H1 (cell line): ENCODE measurements at regions not wholly inside any gene's neighbourhood (a gene's known extent, or its start where the extent isn't known, plus 50 kb on each side); places are given as distances from the start of the nearest gene placed in this dataset.

Source experiments
- CTCF ChIA-PET: fragments of 300-600 bp; sonication (Branson Sonifier 250); formaldehyde crosslinking; loops from one replicate; lab custom pipeline; 2021; ENCODE audit not compliant: partially characterized antibody; lab: Charles Lee
- POLR2A ChIA-PET: fragments of 300-600 bp; sonication (Branson Sonifier 250); formaldehyde crosslinking; loops from one replicate; lab custom pipeline; 2021; ENCODE audit warnings: inconsistent platforms; ENCODE audit not compliant: partially characterized antibody; lab: Charles Lee
- DNase-seq, 2 experiments: peaks; one replicate each; pipeline versions ENCODE4 v3.0.0 to v3.0.0-alpha.2; 2010 to 2022; ENCODE audit warnings: low spot score in 2 of 2, low read depth in 1 of 2, mixed read lengths in 1 of 2
- FAIRE-seq: peaks from 2 replicates; lab custom pipeline; 2011; peaks lifted over from hg19 to GRCh38; lab: Jason Lieb, UNC
- H2AFZ ChIP-seq: 2 replicates; pipeline ENCODE4 v1.8.1; 2012; ENCODE audit warnings: low read length, inconsistent platforms
- H2AK5ac ChIP-seq: 2 replicates; pipeline ENCODE4 v1.6.1; 2013; ENCODE audit warnings: low read depth, low read length
- H2BK120ac ChIP-seq: replicated peaks from 2 replicates; pipeline ENCODE3; 2013; ENCODE audit warnings: low read depth, low read length, inconsistent platforms
- H2BK12ac ChIP-seq: 2 replicates; pipeline ENCODE4 v1.6.1; 2013; ENCODE audit warnings: low read depth, low read length
- H2BK15ac ChIP-seq: 2 replicates; pipeline ENCODE4 v1.6.1; 2013; ENCODE audit warnings: low read length
- H2BK20ac ChIP-seq: 2 replicates; pipeline ENCODE4 v1.6.1; 2013; ENCODE audit warnings: low read length
- H2BK5ac ChIP-seq: 2 replicates; pipeline ENCODE4 v1.6.1; 2013; ENCODE audit warnings: low read depth, low read length
- H3K14ac ChIP-seq: 2 replicates; pipeline ENCODE4 v1.6.1; 2013; ENCODE audit warnings: inconsistent platforms; ENCODE audit not compliant: insufficient read length
- H3K18ac ChIP-seq: 2 replicates; pipeline ENCODE4 v1.6.1; 2013; ENCODE audit warnings: low read length; ENCODE audit errors: extremely low read depth
- H3K23ac ChIP-seq: 2 replicates; pipeline ENCODE4 v1.6.1; 2013; ENCODE audit warnings: inconsistent platforms; ENCODE audit not compliant: insufficient read length
- H3K23me2 ChIP-seq: 2 replicates; pipeline ENCODE4 v1.6.1; 2013; ENCODE audit warnings: low read depth, low read length
- H3K27ac ChIP-seq: 2 replicates; pipeline ENCODE4 v1.6.1; 2011; ENCODE audit warnings: low read depth, low read length, inconsistent platforms
- H3K27me3 ChIP-seq, 4 experiments: replicated peaks in 1 of 4; 1 replicate in 1 of 4; 2 replicates in 3 of 4; pipeline versions ENCODE4 v1.6.1 to v1.8.1; 2011 to 2013; ENCODE audit warnings: low read length in 3 of 4, mild to moderate bottlenecking in 3 of 4, inconsistent platforms in 2 of 4, mixed read lengths in 2 of 4, moderate library complexity in 1 of 4; ENCODE audit not compliant: control insufficient read depth in 3 of 4, insufficient read depth in 3 of 4; ENCODE audit errors: extremely low read depth in 1 of 4
- H3K36me3 ChIP-seq, 4 experiments: 2 replicates each; pipeline versions ENCODE4 v1.6.1 to v1.8.1; 2011 to 2013; ENCODE audit warnings: mild to moderate bottlenecking in 4 of 4, low read length in 3 of 4, moderate library complexity in 2 of 4, control low read depth in 1 of 4, inconsistent platforms in 1 of 4; ENCODE audit not compliant: insufficient read depth in 4 of 4, control insufficient read depth in 2 of 4
- H3K4ac ChIP-seq: replicated peaks from 2 replicates; pipeline ENCODE3; 2013; ENCODE audit warnings: low read length, low read depth, mixed read lengths, inconsistent platforms; ENCODE audit not compliant: insufficient read length
- H3K4me1 ChIP-seq, 4 experiments: replicated peaks in 1 of 4; 1 replicate in 1 of 4; 2 replicates in 3 of 4; pipeline versions ENCODE4 v1.6.1 to v1.8.1; 2011 to 2013; ENCODE audit warnings: low read length in 3 of 4, inconsistent platforms in 2 of 4, mixed read lengths in 1 of 4; ENCODE audit not compliant: insufficient read depth in 4 of 4, control insufficient read depth in 3 of 4
- H3K4me2 ChIP-seq, 2 experiments: 2 replicates each; pipeline versions ENCODE4 v1.6.1 to v1.8.1; 2011 to 2013; ENCODE audit warnings: low read depth in 2 of 2, low read length in 2 of 2, control low read depth in 1 of 2, inconsistent platforms in 1 of 2, mild to moderate bottlenecking in 1 of 2; ENCODE audit not compliant: insufficient read depth in 1 of 2
- H3K4me3 ChIP-seq, 4 experiments: fragments of 200-600, 300-600 bp in 1 of 4; sonication (generic), shearing (Covaris generic), sonication (Bioruptor Twin) in 1 of 4; 2 replicates each; pipeline versions ENCODE4 v1.5.1 to v1.8.1; 2011 to 2016; ENCODE audit warnings: low read length in 4 of 4, low read depth in 3 of 4, control low read depth in 2 of 4, inconsistent platforms in 2 of 4, mild to moderate bottlenecking in 2 of 4, mixed read lengths in 1 of 4, moderate library complexity in 1 of 4; ENCODE audit not compliant: insufficient read depth in 2 of 4; ENCODE audit errors: extremely low read depth in 1 of 4
- H3K56ac ChIP-seq: replicated peaks from 2 replicates; pipeline ENCODE3; 2013; ENCODE audit warnings: low read depth, mild to moderate bottlenecking, mixed read lengths, low read length, inconsistent platforms; ENCODE audit not compliant: insufficient read length
- H3K79me1 ChIP-seq: 2 replicates; pipeline ENCODE4 v1.6.1; 2013; ENCODE audit warnings: low read depth, low read length, control low read depth
- H3K79me2 ChIP-seq, 2 experiments: 2 replicates each; pipeline versions ENCODE4 v1.6.1 to v1.8.1; 2012 to 2013; ENCODE audit warnings: low read length in 2 of 2, mild to moderate bottlenecking in 2 of 2, inconsistent platforms in 1 of 2; ENCODE audit not compliant: insufficient read depth in 2 of 2, control insufficient read depth in 1 of 2
- H3K9ac ChIP-seq, 4 experiments: replicated peaks in 1 of 4; 1 replicate in 1 of 4; 2 replicates in 3 of 4; pipeline versions ENCODE4 v1.6.1 to v1.8.1; 2011 to 2013; ENCODE audit warnings: low read depth in 3 of 4, low read length in 3 of 4, control low read depth in 2 of 4, mild to moderate bottlenecking in 2 of 4, moderate library complexity in 2 of 4, inconsistent platforms in 1 of 4; ENCODE audit errors: extremely low read depth in 1 of 4
- H3K9me3 ChIP-seq, 2 experiments: 2 replicates each; pipeline versions ENCODE4 v1.6.1 to v1.8.1; 2012 to 2013; ENCODE audit warnings: mild to moderate bottlenecking in 2 of 2, moderate library complexity in 2 of 2, control low read depth in 1 of 2, inconsistent platforms in 1 of 2, low read depth in 1 of 2, low read length in 1 of 2, mixed read lengths in 1 of 2; ENCODE audit not compliant: insufficient read depth in 2 of 2
- H4K20me1 ChIP-seq, 2 experiments: replicated peaks in 1 of 2; 2 replicates each; pipeline versions ENCODE3 to v1.8.1; 2011 to 2013; ENCODE audit warnings: inconsistent platforms in 2 of 2, low read length in 2 of 2, mild to moderate bottlenecking in 1 of 2; ENCODE audit not compliant: insufficient read depth in 2 of 2, control insufficient read depth in 1 of 2
- H4K5ac ChIP-seq: 2 replicates; pipeline ENCODE4 v1.6.1; 2013; ENCODE audit warnings: low read length, low read depth, mixed read lengths, inconsistent platforms; ENCODE audit not compliant: insufficient read length
- H4K8ac ChIP-seq: 2 replicates; pipeline ENCODE4 v1.8.0; 2013; ENCODE audit warnings: mild to moderate bottlenecking, moderate library complexity, low read length, inconsistent platforms; ENCODE audit not compliant: insufficient read depth; ENCODE audit errors: extremely low read depth
- H4K91ac ChIP-seq: replicated peaks from 2 replicates; pipeline ENCODE3; 2013; ENCODE audit warnings: low read length, mixed read lengths, inconsistent platforms; ENCODE audit not compliant: insufficient read length
- ASH2L ChIP-seq: fragments of 200-600, 300-600 bp; sonication (generic); IDR thresholded peaks from one replicate; pipeline ENCODE4 v1.7.1; 2017; ENCODE audit warnings: low read length
- BACH1 ChIP-seq: IDR thresholded peaks from 2 replicates; pipeline ENCODE4 v1.6.1; 2012; ENCODE audit warnings: low read length, improper control_type of control experiment
- HDAC6 ChIP-seq: IDR thresholded peaks from one replicate; pipeline ENCODE4 v1.7.1; 2012; ENCODE audit warnings: low read depth, mild to moderate bottlenecking, inconsistent platforms, low read length, moderate library complexity
- KDM1A ChIP-seq: fragments of 200-600, 300-600 bp; sonication (generic); IDR thresholded peaks from 2 replicates; pipeline ENCODE4 v1.7.1; 2016; ENCODE audit warnings: mild to moderate bottlenecking, low read length, borderline replicate concordance
- NRF1 ChIP-seq: IDR thresholded peaks from 2 replicates; pipeline ENCODE4 v1.6.1; 2011; ENCODE audit warnings: mild to moderate bottlenecking, low read depth, low read length, improper control_type of control experiment
- TAF1 ChIP-seq: IDR thresholded peaks from 2 replicates; pipeline ENCODE4 v1.6.1; 2011; ENCODE audit warnings: mild to moderate bottlenecking, low read depth, low read length
- TCF12 ChIP-seq: IDR thresholded peaks from 2 replicates; pipeline ENCODE4 v1.6.1; 2011; ENCODE audit warnings: low read depth, mild to moderate bottlenecking, low read length
- WGBS, 2 experiments: shearing (Covaris generic) in 1 of 2; methylation state at CpG; one replicate each; pipeline versions ENCODE4 v1.1.6 to v1.1.7; 2013 to 2015; ENCODE audit warnings: low lambda C conversion rate in 2 of 2, mixed read lengths in 2 of 2, inconsistent platforms in 1 of 2, low coverage in 1 of 2, missing lambda C conversion rate in 1 of 2; ENCODE audit not compliant: insufficient replicate concordance in 2 of 2, insufficient coverage in 1 of 2, insufficient read length in 1 of 2; ENCODE audit errors: extremely low coverage in 1 of 2, missing lambda C conversion rate in 1 of 2; 5-methylcytosine and 5-hydroxymethylcytosine counted together

- Histone ChIP-seq H3K23me2 (no peaks in the 10 kb centered on the region), H4K91ac (no peak overlapping the region), H3K36me3 (no peaks in the 10 kb centered on the region), H2AFZ (no peak overlapping the region), H2BK120ac (no peak overlapping the region), H2BK15ac (no peak overlapping the region), H3K27ac (no peak overlapping the region), H3K9ac (no peak overlapping the region), H3K4ac (no peak overlapping the region), H2BK5ac (no peak overlapping the region), H3K14ac (no peak overlapping the region), H3K4me3 (no peak overlapping the region), H2BK12ac (no peak overlapping the region), H4K5ac (no peak overlapping the region), H3K27me3 (no peaks in the 10 kb centered on the region), H3K79me2 (no peaks in the 10 kb centered on the region), H2AK5ac (no peak overlapping the region), H2BK20ac (no peak overlapping the region), H3K9me3 (no peaks in the 10 kb centered on the region), H3K79me1 (no peaks in the 10 kb centered on the region), H3K18ac (no peak overlapping the region), H3K56ac (no peak overlapping the region), H3K4me2 (no peak overlapping the region), H4K20me1 (no peaks in the 10 kb centered on the region), H4K8ac (no peak overlapping the region), H3K4me1 (no peaks in the 10 kb centered on the region), H3K23ac (no peak overlapping the region)
- DNase-seq (no peak), FAIRE-seq (no peak)
- WGBS, 2 experiments: 56% methylated on average over 3 of the region's 3 CpGs; no CpG with 5 or more reads in 1 of the 2 experiments
- POLR2A ChIA-PET: no interaction called here
- CTCF ChIA-PET: no interaction called here
- TF ChIP-seq ASH2L (no peak), TCF12 (no peak), HDAC6 (no peak), BACH1 (no peak), TAF1 (no peak), NRF1 (no peak), KDM1A (no peak)
Measured at GRCh38 chr2:184047536-184047935, 550.8 kb upstream of the ZNF804A start.
